HG03432 (cell line): ENCODE measurements at regions not wholly inside any gene's neighbourhood (a gene's known extent, or its start where the extent isn't known, plus 50 kb on each side); places are given as distances from the start of the nearest gene placed in this dataset.
"Not testable (repeated sequence)": the region's sequence is repeated elsewhere in the genome, so short reads cannot be mapped to it uniquely, and the experiment has no call there.

ENCODE experiments used
- ATAC-seq: cut with Tn5 transposase; IDR thresholded peaks from one replicate; pipeline ENCODE4 v1.9.1; 2021; ENCODE audit warnings: mild to moderate bottlenecking, moderate library complexity; ENCODE audit not compliant: unreplicated experiment

DNA sequence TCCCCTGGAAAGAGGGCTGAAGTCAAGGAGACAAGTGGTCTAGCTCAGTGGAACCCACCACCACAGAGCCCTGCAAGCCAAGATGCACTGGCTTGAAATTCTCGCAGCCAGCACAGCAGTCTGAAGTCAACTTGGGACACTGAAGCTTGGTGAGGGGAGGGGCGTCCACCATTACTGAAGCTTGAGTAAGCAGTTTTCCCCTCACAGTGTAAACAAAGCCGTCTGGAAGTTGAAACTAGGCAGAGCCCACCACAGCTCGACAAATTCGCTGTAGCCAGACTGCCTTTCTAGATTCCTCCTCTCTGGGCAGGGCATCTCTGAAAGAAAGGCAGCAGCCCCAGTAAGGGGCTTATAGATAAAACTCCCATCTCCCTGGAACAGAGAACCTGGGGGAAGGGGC lies 87.3 kb upstream of the KITLG start:
- not testable (repeated sequence) for ATAC-seq

DNA sequence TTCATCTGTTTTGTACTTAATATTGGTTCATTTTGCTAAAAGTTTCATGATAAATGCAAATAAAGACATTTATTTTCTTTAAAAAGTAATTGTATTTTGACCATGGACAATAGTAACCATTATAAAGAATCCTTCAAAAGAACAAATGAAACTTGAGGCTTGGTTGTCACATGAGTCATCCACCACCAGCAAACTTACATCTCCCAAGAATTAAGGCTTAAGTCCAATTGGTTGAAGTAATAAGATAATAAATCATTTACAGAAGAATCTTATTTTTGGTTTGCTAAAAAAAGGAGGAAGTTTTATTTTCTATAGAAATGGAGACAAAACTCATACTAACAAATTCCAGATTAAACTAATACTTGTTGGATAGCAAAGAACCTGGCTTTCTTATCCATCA lies 84.8 kb upstream of the KITLG start:
- ATAC-seq, result no peak

DNA sequence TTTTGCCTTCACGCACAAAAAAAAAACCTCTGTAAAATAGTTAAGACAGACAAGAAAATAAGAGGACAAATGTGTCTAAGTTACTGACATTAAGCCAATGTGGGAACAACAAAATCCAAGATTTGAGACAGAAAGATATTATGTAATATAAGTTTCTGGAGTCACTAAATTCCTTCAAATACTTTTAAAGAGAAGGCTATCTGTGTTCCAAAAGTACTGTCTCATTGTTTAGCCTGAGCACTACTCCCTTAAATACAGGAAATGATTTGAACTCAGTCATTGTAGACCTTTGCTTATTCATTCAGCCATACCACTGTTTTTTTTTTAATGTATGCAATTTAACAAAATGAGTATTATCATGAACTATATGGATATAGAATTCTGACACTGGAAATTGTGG lies 82.7 kb upstream of the KITLG start:
- no peak for ATAC-seq

DNA sequence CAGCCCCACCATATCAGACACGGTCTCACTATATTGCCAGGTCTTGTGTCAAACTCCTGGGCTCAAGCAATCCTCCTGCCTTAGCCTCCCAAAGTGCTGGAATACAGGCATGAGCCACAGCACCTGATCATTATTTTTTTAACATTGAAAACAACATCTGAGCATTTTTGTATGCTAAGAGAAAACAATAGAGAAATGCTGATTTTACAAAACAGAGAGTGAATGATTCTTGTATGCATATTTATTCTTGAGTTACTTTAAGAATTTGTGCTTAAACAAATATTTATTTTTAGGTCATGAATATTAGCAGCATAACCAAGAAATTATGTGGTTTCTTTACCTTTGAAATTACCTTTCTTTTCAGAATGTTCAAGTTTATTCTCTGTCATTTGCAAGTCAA lies 81.8 kb upstream of the KITLG start:
- no peak for ATAC-seq

DNA sequence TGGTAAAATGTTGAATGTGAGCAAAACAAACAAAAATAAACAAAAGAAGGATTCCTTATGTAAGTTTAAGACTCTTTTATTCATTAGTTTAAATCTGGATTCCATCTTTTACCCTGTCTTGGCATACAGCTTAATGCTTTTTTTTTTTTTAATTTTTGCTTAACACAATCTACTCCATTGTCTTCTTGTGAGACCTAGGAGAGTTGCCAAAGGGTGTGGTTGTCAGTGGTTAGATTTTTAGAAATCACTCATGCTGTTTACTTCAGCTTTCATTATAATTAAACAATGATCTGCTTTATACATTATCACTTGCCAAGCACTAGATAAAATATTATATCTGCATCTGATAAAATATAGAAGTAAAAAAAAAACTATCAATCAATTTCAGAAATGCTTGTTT lies 77.7 kb upstream of the KITLG start:
- ATAC-seq, result no peak

DNA sequence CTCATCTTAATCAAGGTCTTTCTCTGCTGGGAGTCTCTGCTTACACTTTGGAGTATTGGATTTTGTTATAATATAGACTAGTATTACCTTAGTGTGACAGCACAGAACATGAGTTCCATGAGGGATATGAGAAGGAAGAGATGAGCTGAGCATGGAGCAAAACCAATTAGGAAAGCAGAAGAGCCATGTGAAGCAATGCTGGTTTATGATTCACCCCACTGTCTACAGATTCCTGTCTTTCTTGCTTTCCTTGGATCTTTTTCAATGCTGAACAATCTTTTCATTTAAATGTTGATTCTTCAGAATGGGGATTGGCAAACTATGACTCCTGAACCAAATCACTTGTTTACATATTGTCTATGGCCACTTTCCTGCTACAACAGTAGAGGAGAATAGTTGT lies 70.4 kb upstream of the KITLG start:
- no peak for ATAC-seq

DNA sequence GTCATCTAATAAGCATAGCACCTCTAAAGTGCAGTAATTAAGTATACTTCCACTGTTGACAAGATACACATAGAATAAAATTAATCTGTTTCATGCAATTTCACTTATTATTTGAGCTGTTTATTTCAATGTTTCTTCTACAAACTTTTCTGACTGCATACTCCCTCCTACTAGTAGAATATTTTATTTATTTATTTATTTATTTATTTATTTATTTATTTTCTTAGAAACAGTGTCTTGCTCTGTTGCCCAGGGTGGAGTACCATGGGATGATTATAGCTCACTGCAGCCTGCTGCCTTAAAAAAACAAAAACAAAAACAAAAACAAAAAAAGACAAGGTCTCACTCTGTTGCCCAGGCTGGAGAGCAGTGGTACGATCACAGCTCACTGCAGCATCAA lies 68.4 kb upstream of the KITLG start:
- no peak for ATAC-seq

DNA sequence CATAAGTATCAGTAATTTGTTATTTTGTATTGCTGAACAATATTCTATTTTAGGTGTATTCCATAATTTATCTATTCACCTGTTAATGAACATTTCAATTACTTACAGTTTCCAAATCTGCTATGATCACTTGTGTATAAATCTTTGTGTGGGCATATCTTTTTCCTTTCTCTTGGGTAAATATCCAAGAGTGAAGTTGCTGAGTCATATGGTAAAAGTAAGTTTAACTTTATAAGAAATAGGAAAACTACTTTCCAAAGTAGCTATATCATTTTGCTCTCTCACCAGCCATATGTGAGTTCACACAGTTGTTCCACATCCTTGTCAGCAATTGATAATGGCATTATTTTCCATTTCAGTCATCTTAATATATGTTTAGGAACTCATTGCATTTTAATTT lies 66.6 kb upstream of the KITLG start:
- no peak for ATAC-seq

DNA sequence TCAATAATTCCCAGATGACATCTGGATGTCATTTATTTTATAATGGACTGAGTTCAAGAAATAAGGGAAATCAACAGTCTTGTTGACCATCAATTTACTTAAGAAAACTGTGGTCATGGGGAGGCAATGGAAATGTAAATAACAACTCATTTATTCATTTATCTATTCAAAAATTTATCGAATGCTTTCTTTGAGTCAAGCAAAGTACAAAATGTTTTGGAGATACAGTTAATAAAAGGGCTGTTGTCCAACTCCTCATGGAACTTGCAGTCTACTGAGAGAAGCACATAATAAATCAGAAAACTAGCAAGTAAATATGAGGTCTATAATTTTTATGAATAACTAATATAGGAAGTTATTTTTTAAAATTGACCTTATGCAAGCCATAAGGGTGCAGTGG lies 65.5 kb upstream of the KITLG start:
- no peak for ATAC-seq

DNA sequence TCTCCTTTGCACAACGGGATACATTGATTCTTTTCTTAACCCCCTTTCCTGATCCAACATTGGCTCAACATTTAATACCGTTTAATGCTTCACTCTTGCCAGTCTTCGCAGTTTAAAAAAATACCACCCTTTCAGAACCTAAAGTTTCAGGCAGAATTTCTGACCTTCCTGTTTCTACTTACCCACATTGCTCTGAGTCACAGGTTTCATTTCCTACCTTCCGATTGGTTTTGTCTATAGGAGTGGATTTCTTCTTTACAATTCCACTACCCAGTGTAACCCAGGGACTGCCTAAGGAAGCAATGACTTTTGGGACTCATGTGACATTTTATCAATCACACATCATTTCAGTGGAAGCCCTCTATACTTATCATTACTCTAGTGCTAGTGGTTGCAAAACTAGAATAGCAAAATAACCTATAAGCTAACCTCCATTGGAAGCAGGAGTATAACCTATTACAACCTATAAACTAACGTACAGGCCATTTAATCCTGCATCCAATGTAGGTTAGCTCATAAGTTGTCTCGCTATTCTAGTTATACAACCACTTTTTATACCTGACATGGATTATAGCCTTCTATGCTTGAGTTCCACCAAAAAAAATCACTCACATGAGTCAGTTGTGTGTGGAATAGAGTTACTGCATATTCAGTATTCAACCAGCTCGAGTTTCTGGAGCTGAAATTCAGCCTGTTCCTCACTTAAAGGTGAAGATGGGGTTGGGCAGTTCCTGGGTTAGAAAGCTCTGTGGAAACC lies 64.9 kb upstream of the KITLG start:
- ATAC-seq, result no peak

DNA sequence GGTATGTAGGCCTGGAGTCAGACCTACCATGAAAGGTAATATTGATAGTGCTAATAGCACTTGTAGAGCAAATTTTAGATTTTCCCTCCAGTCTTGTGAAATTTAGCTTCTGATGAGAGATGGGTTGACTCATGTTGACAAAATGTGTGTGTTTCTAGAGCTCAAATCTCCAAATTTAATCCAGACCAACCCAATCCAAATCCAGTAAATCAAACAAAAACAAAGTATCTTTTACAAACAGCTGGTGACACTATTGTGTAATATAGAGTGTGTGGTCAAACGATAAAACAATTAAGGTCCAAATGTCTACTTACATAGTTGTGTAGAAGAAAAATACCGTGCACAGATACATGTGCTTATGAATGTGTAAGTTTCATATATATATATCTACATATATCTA lies 63.4 kb upstream of the KITLG start:
- ATAC-seq, result no peak

DNA sequence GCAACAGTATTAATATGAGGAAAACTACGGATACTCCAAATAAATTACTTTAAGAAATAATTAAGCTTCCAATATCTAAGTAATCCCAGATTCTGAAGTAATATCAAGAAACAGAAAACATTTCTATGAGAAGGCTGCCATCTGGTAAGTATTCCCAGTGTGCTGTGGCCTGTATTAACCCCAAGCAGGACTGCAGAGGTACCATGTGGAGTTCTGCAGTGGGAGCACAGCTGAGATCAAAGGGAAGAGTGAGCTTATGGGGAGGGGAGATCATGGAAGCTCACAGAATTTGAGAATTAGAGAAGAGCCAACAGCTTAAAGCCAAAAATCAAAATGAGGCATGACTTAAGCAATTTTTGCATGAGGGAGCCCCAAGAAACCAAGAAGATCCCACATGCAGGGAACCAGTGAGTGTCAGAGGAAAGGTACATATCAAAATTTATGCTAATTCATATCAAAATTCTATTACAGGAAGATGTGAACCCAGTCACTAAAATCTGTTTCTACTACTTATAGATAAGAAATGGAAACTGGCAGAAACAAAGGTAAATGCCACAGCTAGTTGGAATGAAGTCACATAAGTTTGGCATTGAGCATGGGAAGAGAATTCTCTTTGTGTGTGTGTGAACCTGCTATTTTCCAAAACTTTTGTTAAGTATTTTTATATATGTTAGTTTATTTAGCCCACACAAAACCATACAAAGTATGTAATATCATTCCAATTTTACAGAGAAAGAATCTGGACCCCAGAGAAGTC lies 62.6 kb upstream of the KITLG start:
- no peak for ATAC-seq

DNA sequence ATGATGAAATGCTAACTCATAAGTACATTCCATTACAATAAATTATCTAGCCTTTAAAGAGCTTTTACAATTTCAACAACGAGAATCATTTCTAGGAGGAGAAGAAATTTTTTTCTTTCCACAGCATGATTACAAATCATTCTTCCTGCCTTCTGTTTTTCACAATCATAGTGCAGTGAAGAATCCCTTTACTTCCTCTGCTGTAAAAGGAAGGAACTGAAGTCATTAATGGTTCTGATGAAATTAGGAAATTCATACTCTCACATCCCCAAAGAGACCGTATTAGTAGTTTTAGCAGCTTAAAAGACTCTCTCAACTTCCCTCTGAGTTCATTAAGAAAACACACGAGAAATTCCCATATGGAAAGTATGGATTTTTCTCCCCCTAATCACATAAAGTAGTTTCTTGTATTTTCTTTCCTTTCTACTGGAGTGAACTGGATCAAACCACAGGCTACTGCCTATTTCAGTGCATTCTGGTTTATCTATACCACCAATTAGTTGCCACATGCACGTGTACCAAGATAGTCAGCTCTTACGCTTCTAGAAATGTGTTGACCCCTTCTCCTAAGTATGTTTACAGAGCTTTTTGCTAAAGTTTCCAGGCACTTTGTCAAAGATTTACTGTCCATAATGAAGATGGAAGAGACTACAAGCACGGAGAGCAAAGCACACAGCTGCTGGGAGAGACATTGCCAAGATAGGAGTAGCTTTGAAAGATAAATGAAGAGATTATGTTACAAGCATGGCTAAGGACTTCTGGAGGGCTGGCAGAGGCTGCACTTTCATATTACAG lies 58.9 kb upstream of the KITLG start:
- ATAC-seq, result no peak

DNA sequence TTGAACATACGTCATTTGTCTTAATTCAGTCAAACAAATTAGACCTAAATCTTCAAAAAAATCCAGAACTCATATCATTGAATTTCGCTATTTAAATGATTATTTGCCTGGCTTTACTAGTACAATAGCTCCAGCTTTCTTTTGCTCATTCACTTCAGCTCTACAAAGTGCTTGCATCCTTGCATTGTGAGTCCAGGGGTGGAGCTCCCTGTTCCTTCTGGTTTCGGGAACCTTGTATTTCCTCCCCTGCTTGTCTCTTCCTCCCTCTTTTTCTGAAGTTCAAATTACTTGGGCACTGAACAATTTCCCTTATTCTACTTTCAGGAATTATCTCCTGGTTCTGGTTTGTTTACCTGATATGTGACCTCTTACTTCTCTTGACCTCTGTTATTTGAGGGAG lies 58.1 kb upstream of the KITLG start:
- ATAC-seq, result no peak

DNA sequence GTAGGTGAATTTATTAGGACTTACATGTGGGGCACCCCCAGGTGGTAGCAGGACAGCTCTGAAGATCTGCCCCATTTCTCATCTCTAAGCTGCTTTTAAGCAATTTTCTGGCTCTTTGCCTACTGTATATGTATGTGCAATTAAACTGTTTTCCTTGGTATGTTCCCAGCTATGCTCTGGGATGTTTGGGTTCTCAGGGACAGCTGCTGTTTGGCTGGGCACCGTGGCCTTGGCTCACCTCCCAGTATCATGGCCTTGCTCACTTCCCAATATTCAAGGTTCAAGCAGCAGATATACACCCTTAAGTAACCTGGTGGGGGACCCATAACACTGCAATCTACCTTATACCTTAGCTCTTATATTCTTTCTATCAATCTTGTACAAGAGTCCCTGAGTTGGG lies 53.7 kb upstream of the KITLG start:
- no peak for ATAC-seq

DNA sequence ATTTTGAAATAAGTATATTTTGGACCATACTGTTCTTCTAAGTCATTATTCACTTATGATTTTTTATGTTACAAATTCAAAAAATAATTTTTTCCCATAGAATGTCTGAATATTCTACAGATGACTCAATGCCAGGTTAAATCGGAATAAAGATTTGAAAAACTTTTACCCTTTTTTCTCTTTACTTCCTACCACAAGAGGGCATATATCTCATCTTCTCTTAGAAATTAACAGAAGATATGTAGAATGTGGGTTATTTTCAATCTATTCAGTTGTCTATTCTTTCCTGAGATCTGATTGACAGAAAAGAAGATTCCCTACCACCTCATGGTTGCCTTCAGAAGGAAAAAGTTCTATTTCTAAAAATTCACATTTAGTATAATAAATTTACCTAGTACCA lies 53.0 kb upstream of the KITLG start:
- no peak for ATAC-seq

DNA sequence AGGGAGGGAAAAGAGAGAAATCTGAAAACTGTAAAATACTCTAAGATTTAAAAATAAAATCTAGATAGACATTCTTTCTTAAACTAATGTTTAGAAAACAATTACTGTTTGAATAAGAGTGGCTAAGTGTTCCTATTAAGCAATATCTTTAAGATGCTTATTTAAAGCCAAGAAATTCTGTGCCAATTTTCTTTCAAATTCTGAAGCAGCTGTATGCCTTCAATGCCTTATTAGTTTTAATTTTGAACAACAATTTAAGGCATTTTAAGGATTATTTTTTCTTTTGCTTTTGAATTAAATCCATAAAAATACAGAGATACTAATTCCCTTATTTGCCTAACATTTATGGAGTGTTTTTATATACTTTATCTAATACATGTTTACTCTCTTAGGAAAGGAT lies 50.3 kb upstream of the KITLG start:
- ATAC-seq, result no peak
